ENCODE measurements at regions not wholly inside any gene's neighbourhood (a gene's known extent, or its start where the extent isn't known, plus 50 kb on each side); places are given as distances from the start of the nearest gene placed in this dataset.
"Not testable (repeated sequence)": the region's sequence is repeated elsewhere in the genome, so short reads cannot be mapped to it uniquely, and the experiment has no call there.

- no peak for DNase-seq (ENCODE audit: low read depth)
Observed at GRCh38 chr10:9205558-9205957, 1151.1 kb downstream of the GATA3 start.

- DNase-seq (ENCODE audit: low read depth): peak; percentile 60
Observed at GRCh38 chr10:9209105-9209798, 1154.8 kb downstream of the GATA3 start.

GRCh38 chr10:9211228-9211627, 1156.7 kb downstream of the GATA3 start:
- no peak for DNase-seq (ENCODE audit: low read depth)

- peak; percentile 23 for DNase-seq (ENCODE audit: low read depth)
Observed at GRCh38 chr10:9214618-9215017, 1160.1 kb downstream of the GATA3 start.

- DNase-seq (ENCODE audit: low read depth): no peak
Observed at GRCh38 chr10:9215121-9215520, 1160.6 kb downstream of the GATA3 start.

- no peak for DNase-seq (ENCODE audit: low read depth)
Observed at GRCh38 chr10:9219860-9220259, 1165.4 kb downstream of the GATA3 start.

- DNase-seq (ENCODE audit: low read depth): peak; percentile 49
Observed at GRCh38 chr10:9222917-9223316, 1168.4 kb downstream of the GATA3 start.

GRCh38 chr10:9227679-9228365, 1173.3 kb downstream of the GATA3 start:
- no peak for DNase-seq (ENCODE audit: low read depth)

GRCh38 chr10:9228771-9229170, 1174.3 kb downstream of the GATA3 start:
- DNase-seq (ENCODE audit: low read depth): peak; percentile 46

GRCh38 chr10:9229702-9230244, 1175.3 kb downstream of the GATA3 start:
- peak; percentile 23 for DNase-seq (ENCODE audit: low read depth)

- no peak for DNase-seq (ENCODE audit: low read depth)
Observed at GRCh38 chr10:9230625-9231024, 1176.1 kb downstream of the GATA3 start.

GRCh38 chr10:9234191-9234590, 1179.7 kb downstream of the GATA3 start:
- no peak for DNase-seq (ENCODE audit: low read depth)

GRCh38 chr10:9238041-9238440, 1183.6 kb downstream of the GATA3 start:
- DNase-seq (ENCODE audit: low read depth): peak; percentile 79

GRCh38 chr10:9239298-9239697, 1184.8 kb downstream of the GATA3 start:
- DNase-seq (ENCODE audit: low read depth): peak; percentile 62

GRCh38 chr10:9243941-9244411, 1189.5 kb downstream of the GATA3 start:
- no peak for DNase-seq (ENCODE audit: low read depth)

- DNase-seq (ENCODE audit: low read depth): no peak
Observed at GRCh38 chr10:9244864-9245263, 1190.4 kb downstream of the GATA3 start.

- no peak for DNase-seq (ENCODE audit: low read depth)
Observed at GRCh38 chr10:9253121-9253520, 1198.6 kb downstream of the GATA3 start.

GRCh38 chr10:9254353-9254752, 1199.9 kb downstream of the GATA3 start:
- no peak for DNase-seq (ENCODE audit: low read depth)

- DNase-seq (ENCODE audit: low read depth): no peak
Observed at GRCh38 chr10:9260690-9261089, 1206.2 kb downstream of the GATA3 start.

- peak; percentile 60 for DNase-seq (ENCODE audit: low read depth)
Observed at GRCh38 chr10:9262770-9263169, 1208.3 kb downstream of the GATA3 start.

- DNase-seq (ENCODE audit: low read depth): no peak
Observed at GRCh38 chr10:9268176-9268575, 1213.7 kb downstream of the GATA3 start.

- DNase-seq (ENCODE audit: low read depth): not testable (repeated sequence)
Observed at GRCh38 chr10:9273126-9273833, 1218.8 kb downstream of the GATA3 start.

All from Daoy (cell line).